ENCODE measurements at regions not wholly inside any gene's neighbourhood (a gene's known extent, or its start where the extent isn't known, plus 50 kb on each side); places are given as distances from the start of the nearest gene placed in this dataset.

- Histone ChIP-seq H3K9me2 (replicated peaks; ENCODE audit: insufficient read depth) (no peaks in the 10 kb centered on the region), H3K4me2 (no peak overlapping the region), H3K9me3 (ENCODE audit: low read depth) (no peaks in the 10 kb centered on the region), H2AFZ (no peak overlapping the region), H3K36me3 (replicated peaks; ENCODE audit: insufficient read depth, low read depth) (no peaks in the 10 kb centered on the region), H3K27ac (no peak overlapping the region), H3K79me2 (no peaks in the 10 kb centered on the region), H3K4me1 (ENCODE audit: insufficient read depth) (no peaks in the 10 kb centered on the region), H3K27me3 (no peaks in the 10 kb centered on the region), H3K4me3 (no peak overlapping the region), H4K20me1 (ENCODE audit: insufficient read depth, poor library complexity, severe bottlenecking) (no peaks in the 10 kb centered on the region)
- WGBS (ENCODE audit: low lambda C conversion rate, missing lambda C conversion rate), result 92% methylated on average over 5 of the region's 5 CpGs
- DNase-seq (ENCODE audit: low spot score), result no peak
- TF ChIP-seq CTCF (IDR thresholded peaks at IDR 0.05; ENCODE audit: poor library complexity), result no peak
- TF ChIP-seq EZH2 (IDR thresholded peaks at IDR 0.05; ENCODE audit: borderline replicate concordance), result no peak
- no peak for TF ChIP-seq EZH2phosphoT487 (IDR thresholded peaks at IDR 0.05; ENCODE audit: low read depth, severe bottlenecking, unreplicated experiment)
These were observed 281.1 kb upstream of the DUSP10 start for GRCh38 chr1:222023025-222023424.

- H3K4me2 ChIP-seq, result no peak overlapping the region
- no peaks in the 10 kb centered on the region for H3K36me3 ChIP-seq (replicated peaks; ENCODE audit: insufficient read depth, low read depth)
- H4K20me1 ChIP-seq (ENCODE audit: insufficient read depth, poor library complexity, severe bottlenecking), result no peaks in the 10 kb centered on the region
- H2AFZ ChIP-seq, result no peak overlapping the region
- H3K9me3 ChIP-seq (ENCODE audit: low read depth), result no peaks in the 10 kb centered on the region
- H3K79me2 ChIP-seq, result no peaks in the 10 kb centered on the region
- H3K27me3 ChIP-seq, result no peaks in the 10 kb centered on the region
- WGBS (ENCODE audit: low lambda C conversion rate, missing lambda C conversion rate), result 92% methylated on average over 5 of the region's 5 CpGs
- H3K4me1 ChIP-seq (ENCODE audit: insufficient read depth), result no peaks in the 10 kb centered on the region
- no peak overlapping the region for H3K27ac ChIP-seq
- H3K9me2 ChIP-seq (replicated peaks; ENCODE audit: insufficient read depth), result no peaks in the 10 kb centered on the region
- TF ChIP-seq CTCF (IDR thresholded peaks at IDR 0.05; ENCODE audit: poor library complexity) (no peak), EZH2 (IDR thresholded peaks at IDR 0.05; ENCODE audit: borderline replicate concordance) (no peak)
- no peak for DNase-seq (ENCODE audit: low spot score)
- H3K4me3 ChIP-seq, result no peak overlapping the region
These were observed 279.2 kb upstream of the DUSP10 start for GRCh38 chr1:222021129-222021528.

- Histone ChIP-seq H3K27ac (no peak overlapping the region), H3K79me2 (no peaks in the 10 kb centered on the region), H3K36me3 (replicated peaks; ENCODE audit: insufficient read depth, low read depth) (no peaks in the 10 kb centered on the region), H3K9me2 (replicated peaks; ENCODE audit: insufficient read depth) (no peaks in the 10 kb centered on the region), H3K4me1 (ENCODE audit: insufficient read depth) (no peaks in the 10 kb centered on the region), H3K4me2 (no peak overlapping the region), H3K9me3 (ENCODE audit: low read depth) (no peaks in the 10 kb centered on the region), H3K27me3 (no peaks in the 10 kb centered on the region), H2AFZ (no peak overlapping the region), H4K20me1 (ENCODE audit: insufficient read depth, poor library complexity, severe bottlenecking) (no peaks in the 10 kb centered on the region), H3K4me3 (no peak overlapping the region)
- TF ChIP-seq EZH2phosphoT487 (IDR thresholded peaks at IDR 0.05; ENCODE audit: low read depth, severe bottlenecking, unreplicated experiment) (no peak), EZH2 (IDR thresholded peaks at IDR 0.05; ENCODE audit: borderline replicate concordance) (no peak), CTCF (IDR thresholded peaks at IDR 0.05; ENCODE audit: poor library complexity) (no peak)
- no peak for DNase-seq (ENCODE audit: low spot score)
These were observed 278.7 kb upstream of the DUSP10 start for GRCh38 chr1:222020553-222020952.

- Histone ChIP-seq H3K27ac (no peak overlapping the region), H2AFZ (no peak overlapping the region), H3K4me1 (ENCODE audit: insufficient read depth) (no peaks in the 10 kb centered on the region), H3K9me2 (replicated peaks; ENCODE audit: insufficient read depth) (no peaks in the 10 kb centered on the region), H3K4me2 (no peak overlapping the region), H3K79me2 (no peaks in the 10 kb centered on the region), H4K20me1 (ENCODE audit: insufficient read depth, poor library complexity, severe bottlenecking) (no peaks in the 10 kb centered on the region), H3K9me3 (ENCODE audit: low read depth) (no peaks in the 10 kb centered on the region), H3K36me3 (replicated peaks; ENCODE audit: insufficient read depth, low read depth) (no peaks in the 10 kb centered on the region), H3K4me3 (no peak overlapping the region), H3K27me3 (no peaks in the 10 kb centered on the region)
- no peak for TF ChIP-seq EZH2phosphoT487 (IDR thresholded peaks at IDR 0.05; ENCODE audit: low read depth, severe bottlenecking, unreplicated experiment)
- TF ChIP-seq CTCF (IDR thresholded peaks at IDR 0.05; ENCODE audit: poor library complexity), result no peak
- TF ChIP-seq EZH2 (IDR thresholded peaks at IDR 0.05; ENCODE audit: borderline replicate concordance), result no peak
- 75% methylated on average over 3 of the region's 3 CpGs for WGBS (ENCODE audit: low lambda C conversion rate, missing lambda C conversion rate)
- no peak for DNase-seq (ENCODE audit: low spot score)
These were observed 277.1 kb upstream of the DUSP10 start for GRCh38 chr1:222019029-222019428.

Data from hepatocyte (in vitro differentiated cells).